Peyer's patch (tissue), 4 donors: ENCODE measurements at regions not wholly inside any gene's neighbourhood (a gene's known extent, or its start where the extent isn't known, plus 50 kb on each side); places are given as distances from the start of the nearest gene placed in this dataset.

Source experiments
- DNase-seq, 3 donors: peaks; one replicate each; pipeline ENCODE4 v3.0.0-alpha.2; 2017 to 2019
- H3K27ac ChIP-seq, 4 donors: fragments of 200-600 bp; sonication (generic); one replicate each; pipeline ENCODE4 v1.5.1; 2016 to 2019
- H3K27me3 ChIP-seq, 2 donors: fragments of 200-600 bp; sonication (generic); one replicate each; pipeline ENCODE4 v1.5.1; 2019
- H3K36me3 ChIP-seq, 3 donors: fragments of 200-600 bp; sonication (generic); one replicate each; pipeline ENCODE4 v1.5.1; 2016 to 2019
- H3K4me1 ChIP-seq, 4 donors: fragments of 200-600 bp; sonication (generic); one replicate each; pipeline ENCODE4 v1.5.1; 2016 to 2019
- H3K4me3 ChIP-seq, 4 donors: fragments of 200-600 bp; sonication (generic); 1 replicate in 3 of 4; 2 replicates in 1 of 4; pipeline ENCODE4 v1.5.1; 2016 to 2019; ENCODE audit warnings: mild to moderate bottlenecking in 1 of 4
- H3K9me3 ChIP-seq, 4 donors: fragments of 200-600 bp; sonication (generic); one replicate each; pipeline ENCODE4 v1.5.1; 2016 to 2019; ENCODE audit warnings: mild to moderate bottlenecking in 1 of 4
- POLR2A ChIP-seq, 2 donors: fragments of 450-650 bp; IDR thresholded peaks; one replicate each; pipeline ENCODE4 v1.5.1; 2017; ENCODE audit warnings: antibody characterized with exemption in 2 of 2, mild to moderate bottlenecking in 2 of 2, moderate library complexity in 2 of 2
- TF ChIP-seq, protein P1 (sequence below), 6 experiments: fragments of 450-650 bp in 4 of 6; fragments of 200-600 bp in 2 of 6; sonication (generic) in 1 of 6; IDR thresholded peaks; one replicate each; pipeline ENCODE4 v1.5.1; 2017 to 2019; ENCODE audit warnings: antibody characterized with exemption in 6 of 6, mild to moderate bottlenecking in 3 of 6, moderate library complexity in 1 of 6

DNA sequence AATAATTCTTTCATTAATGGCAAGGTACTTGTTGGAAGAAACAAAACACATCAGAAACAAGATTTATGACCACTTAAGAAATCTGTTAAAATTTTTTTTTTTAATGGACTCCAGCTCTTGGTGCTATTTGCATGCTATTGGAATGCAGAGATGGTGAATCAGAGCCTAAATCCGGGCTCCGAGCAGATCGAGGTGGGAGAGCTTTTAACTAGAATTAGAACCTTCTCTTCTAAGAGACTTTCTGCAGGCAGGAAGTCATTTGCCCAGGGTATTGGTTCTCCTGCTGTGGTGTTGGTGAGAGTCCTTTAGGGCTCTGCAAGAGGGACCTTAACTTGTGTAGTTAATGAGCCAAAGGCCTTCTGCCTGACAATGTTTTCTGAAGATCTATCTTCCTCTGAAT, 419.4 kb downstream of the SNAPC1 start:
- no peak overlapping the region for H3K27ac ChIP-seq
- TF ChIP-seq, protein P1, sequence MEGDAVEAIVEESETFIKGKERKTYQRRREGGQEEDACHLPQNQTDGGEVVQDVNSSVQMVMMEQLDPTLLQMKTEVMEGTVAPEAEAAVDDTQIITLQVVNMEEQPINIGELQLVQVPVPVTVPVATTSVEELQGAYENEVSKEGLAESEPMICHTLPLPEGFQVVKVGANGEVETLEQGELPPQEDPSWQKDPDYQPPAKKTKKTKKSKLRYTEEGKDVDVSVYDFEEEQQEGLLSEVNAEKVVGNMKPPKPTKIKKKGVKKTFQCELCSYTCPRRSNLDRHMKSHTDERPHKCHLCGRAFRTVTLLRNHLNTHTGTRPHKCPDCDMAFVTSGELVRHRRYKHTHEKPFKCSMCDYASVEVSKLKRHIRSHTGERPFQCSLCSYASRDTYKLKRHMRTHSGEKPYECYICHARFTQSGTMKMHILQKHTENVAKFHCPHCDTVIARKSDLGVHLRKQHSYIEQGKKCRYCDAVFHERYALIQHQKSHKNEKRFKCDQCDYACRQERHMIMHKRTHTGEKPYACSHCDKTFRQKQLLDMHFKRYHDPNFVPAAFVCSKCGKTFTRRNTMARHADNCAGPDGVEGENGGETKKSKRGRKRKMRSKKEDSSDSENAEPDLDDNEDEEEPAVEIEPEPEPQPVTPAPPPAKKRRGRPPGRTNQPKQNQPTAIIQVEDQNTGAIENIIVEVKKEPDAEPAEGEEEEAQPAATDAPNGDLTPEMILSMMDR (IDR thresholded peaks at IDR 0.05): no peak
- H3K9me3 ChIP-seq: no peaks in the 10 kb centered on the region
- no peak for DNase-seq
- no peaks in the 10 kb centered on the region for H3K36me3 ChIP-seq
- no peak overlapping the region for H3K4me3 ChIP-seq
- H3K27me3 ChIP-seq: no peaks in the 10 kb centered on the region
- H3K4me1 ChIP-seq: no peaks in the 10 kb centered on the region

DNA sequence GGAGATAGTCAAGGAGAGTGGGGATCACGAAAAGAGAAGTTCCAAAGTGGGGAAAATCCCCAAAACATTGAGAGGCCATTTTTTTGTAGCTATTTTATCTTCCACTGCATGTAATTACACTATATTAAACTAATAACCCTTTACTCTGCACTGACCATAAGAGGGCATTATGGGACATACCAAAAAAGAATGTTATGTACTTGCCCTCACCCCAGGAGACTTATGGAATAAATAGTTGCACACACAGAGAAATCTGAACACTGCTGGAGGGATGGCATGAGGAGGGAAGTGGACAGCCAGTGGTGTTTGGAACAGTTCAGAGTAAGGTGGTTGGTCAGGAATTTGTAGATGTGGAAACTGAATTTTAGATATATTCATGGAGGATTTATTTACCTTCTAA, 422.9 kb downstream of the SNAPC1 start:
- Histone ChIP-seq H3K4me1 (no peaks in the 10 kb centered on the region), H3K9me3 (no peaks in the 10 kb centered on the region), H3K27ac (no peak overlapping the region), H3K4me3 (no peak overlapping the region), H3K27me3 (no peaks in the 10 kb centered on the region), H3K36me3 (no peaks in the 10 kb centered on the region)
- no peak for DNase-seq
- TF ChIP-seq POLR2A (IDR thresholded peaks at IDR 0.05): no peak
- TF ChIP-seq, protein P1 (IDR thresholded peaks at IDR 0.05): no peak

DNA sequence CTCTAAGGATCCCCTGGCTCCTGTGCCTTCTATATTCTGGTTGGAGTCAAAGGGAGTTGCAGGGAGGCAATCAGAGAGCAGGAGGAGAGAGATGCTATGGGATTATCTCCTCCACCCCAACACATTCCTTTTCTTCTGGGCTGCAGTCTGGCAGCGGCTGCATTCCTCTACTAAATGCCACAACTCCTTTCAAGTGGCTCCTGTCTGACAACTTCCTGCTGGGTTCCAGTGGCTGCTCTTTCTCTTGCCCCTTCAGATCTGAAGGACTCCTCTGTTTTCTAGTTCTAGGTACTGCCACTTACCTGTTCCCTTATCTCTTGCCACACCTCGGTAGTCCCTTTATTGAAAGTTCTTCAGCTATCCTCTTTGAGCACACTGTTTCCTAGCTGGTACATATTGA, 425.0 kb downstream of the SNAPC1 start:
- Histone ChIP-seq H3K4me1 (no peaks in the 10 kb centered on the region), H3K27ac (no peak overlapping the region), H3K27me3 (no peaks in the 10 kb centered on the region), H3K36me3 (no peaks in the 10 kb centered on the region), H3K9me3 (no peaks in the 10 kb centered on the region), H3K4me3 (no peak overlapping the region)
- TF ChIP-seq POLR2A (IDR thresholded peaks at IDR 0.05): no peak
- TF ChIP-seq, protein P1 (IDR thresholded peaks at IDR 0.05): no peak
- no peak for DNase-seq

DNA sequence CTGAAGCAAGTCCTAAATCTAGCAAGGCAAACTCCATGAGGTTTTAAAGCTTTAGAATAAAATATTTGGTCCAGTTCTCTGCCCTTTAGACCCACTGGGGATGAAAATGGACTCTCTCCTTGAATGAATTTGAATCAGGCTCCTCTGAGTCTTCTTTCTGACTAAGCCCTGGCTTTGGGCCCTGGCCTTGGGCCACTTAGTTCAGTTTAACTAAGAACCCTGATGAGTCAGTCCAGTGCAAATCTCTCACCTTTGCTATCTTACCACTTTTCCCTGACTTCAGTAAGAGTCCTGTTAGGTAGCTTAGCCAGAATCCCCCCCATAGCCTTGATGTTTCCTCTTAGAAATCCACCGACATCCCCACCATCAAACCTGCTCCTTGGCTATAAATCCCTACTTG, 427.5 kb downstream of the SNAPC1 start:
- Histone ChIP-seq H3K4me1 (no peaks in the 10 kb centered on the region), H3K9me3 (no peaks in the 10 kb centered on the region), H3K36me3 (no peaks in the 10 kb centered on the region), H3K27me3 (no peaks in the 10 kb centered on the region), H3K27ac (no peak overlapping the region), H3K4me3 (no peak overlapping the region)
- no peak for TF ChIP-seq POLR2A (IDR thresholded peaks at IDR 0.05)
- DNase-seq: no peak

DNA sequence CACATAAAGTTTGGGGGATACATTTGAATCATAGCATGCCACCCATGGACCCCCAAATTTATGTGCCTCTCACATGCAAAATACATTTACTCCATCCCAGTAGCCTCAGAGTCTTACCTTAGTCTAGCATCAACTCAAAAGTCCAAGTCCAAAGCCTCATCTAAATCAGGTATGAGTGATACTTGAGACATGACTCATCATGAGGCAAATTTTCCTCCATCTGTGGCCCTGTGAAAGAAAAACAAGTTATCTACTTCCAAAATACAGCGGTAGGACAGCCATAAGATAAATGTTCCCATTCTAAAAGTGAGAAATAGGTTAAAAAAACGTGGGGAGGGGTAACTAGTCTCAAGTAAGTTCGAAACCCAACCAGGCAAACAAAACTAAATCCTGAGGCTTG, 444.2 kb downstream of the SNAPC1 start:
- TF ChIP-seq, protein P1 (IDR thresholded peaks at IDR 0.05): no peak
- no peak for TF ChIP-seq POLR2A (IDR thresholded peaks at IDR 0.05)
- DNase-seq: no peak
- H3K9me3 ChIP-seq: no peaks in the 10 kb centered on the region

DNA sequence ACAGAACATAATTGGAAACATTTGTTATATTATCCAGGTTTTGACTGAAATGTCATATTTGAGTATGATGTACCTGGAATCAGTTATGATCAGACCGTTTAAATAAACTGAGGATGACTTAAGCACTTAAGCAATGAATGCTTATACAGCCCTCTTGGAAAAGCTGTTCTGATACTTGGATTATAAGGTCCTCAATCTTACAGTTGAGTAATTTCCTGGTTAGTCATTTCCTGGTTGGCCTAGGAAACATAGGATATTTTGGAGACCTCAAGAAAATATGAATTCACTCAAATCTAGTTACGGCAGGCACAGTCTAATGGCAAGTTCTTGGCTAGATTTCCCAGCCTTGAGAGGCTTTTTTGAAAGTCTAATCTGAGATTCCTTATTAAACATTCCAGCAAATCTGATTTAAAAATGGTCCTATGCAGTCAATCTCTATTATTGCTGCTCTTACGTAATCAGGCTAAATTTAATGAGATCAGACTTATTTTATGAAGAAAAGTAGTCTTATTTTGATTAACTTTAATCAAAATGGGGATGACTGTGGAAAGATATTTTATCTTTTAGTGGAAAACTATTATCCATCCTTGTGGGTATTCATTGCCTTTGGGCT, 447.2 kb downstream of the SNAPC1 start:
- DNase-seq: no peak
- H3K4me1 ChIP-seq: no peaks in the 10 kb centered on the region
- H3K27ac ChIP-seq: no peak overlapping the region
- H3K36me3 ChIP-seq: no peaks in the 10 kb centered on the region
- H3K27me3 ChIP-seq: no peaks in the 10 kb centered on the region
- H3K9me3 ChIP-seq: no peaks in the 10 kb centered on the region
- TF ChIP-seq, protein P1 (IDR thresholded peaks at IDR 0.05): no peak
- no peak for TF ChIP-seq POLR2A (IDR thresholded peaks at IDR 0.05)
- no peak overlapping the region for H3K4me3 ChIP-seq

More for the DNA sequence above, 444.2 kb downstream of the SNAPC1 start:
- H3K36me3 ChIP-seq: no peaks in the 10 kb centered on the region
- H3K27ac ChIP-seq: no peak overlapping the region
- H3K4me3 ChIP-seq: no peak overlapping the region
- no peaks in the 10 kb centered on the region for H3K27me3 ChIP-seq
- H3K4me1 ChIP-seq: no peaks in the 10 kb centered on the region
